Activated CD4-positive, alpha-beta T cell treated with anti-CD3 and anti-CD28 coated beads, Interleukin-2, amount 50 U/mL, for 16 hours (primary cell): ENCODE measurements at regions not wholly inside any gene's neighbourhood (a gene's known extent, or its start where the extent isn't known, plus 50 kb on each side); places are given as distances from the start of the nearest gene placed in this dataset.

Experiments used
- DNase-seq: peaks from one replicate; pipeline ENCODE4 v3.0.0-alpha.2; 2020

DNA sequence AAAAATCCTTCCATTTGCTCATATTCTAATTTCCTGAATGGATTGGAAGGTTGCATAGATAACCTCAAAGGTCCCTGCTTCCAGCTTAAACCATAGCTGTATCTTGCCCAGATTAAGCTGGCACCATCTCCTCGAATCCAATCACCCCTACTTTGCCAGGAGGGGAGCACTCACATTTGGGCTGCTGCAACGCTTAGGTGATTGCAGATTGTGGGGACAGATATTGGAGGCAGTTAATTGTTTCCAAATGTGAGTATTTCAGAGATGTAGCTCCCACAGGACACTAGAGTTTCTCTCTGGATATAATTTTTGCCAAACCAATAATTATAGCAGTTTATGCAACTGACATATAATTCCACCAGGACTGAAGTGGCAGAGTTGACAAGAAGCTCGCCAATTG lies 53.5 kb upstream of the ACSL1 start:
- DNase-seq = no peak

DNA sequence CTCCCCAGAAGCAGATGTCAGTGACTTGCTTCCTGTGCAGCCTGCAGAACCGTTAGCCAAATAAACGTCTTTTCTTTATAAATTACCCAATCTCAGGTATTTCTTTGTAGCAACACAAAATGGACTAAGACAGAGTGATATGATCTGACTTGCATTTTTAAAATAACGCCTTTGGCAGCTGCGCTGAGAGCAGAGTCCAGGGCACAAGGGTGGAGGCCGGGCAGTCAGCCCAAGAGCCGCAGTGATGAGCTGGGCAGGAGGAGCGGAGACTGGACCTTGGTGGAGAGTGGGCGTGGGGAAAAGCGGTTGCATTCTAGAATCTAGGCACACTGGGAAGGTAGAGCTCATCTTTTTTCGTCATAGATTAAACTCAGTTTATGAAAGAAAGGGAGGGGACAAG lies 56.5 kb upstream of the ACSL1 start:
- no peak for DNase-seq

DNA sequence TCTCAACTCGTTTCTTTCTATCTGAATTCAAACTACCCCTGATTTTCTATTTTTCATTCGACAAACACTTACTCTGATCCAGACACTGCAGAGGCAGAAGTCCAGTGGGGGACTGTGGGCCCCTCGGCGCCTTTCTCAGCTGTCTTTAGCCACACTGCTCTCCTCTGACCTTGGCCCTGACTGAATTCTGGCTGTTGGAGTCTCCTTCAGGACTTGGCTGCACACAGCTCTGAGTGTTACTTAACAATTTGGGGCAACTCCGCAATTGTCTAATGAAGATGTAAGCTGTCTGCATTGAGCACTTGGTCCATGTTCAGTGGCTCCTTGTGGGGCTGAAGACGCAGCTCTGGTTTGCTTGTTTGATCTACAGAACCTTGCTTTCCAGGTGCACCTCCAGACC lies 57.3 kb upstream of the ACSL1 start:
- no peak for DNase-seq

DNA sequence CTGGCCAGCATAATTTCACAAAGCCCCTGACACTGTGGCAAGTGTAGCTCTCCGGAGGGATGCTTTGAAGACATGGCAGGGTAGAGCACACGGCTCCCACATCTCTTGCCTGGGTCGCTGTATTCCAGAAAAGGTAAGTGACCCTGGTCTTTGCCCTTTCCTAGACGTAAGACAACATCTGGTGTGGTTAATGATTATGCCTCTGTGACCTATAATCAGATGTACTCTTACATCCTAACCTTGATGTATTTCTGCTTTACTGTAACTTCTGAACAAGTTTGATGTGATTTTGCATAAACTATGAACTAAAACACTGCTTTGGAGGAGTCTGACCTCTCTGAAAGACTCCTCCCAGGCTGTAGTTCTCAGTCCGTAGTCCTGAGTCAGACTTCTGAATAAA lies 59.1 kb upstream of the ACSL1 start:
- no peak for DNase-seq

DNA sequence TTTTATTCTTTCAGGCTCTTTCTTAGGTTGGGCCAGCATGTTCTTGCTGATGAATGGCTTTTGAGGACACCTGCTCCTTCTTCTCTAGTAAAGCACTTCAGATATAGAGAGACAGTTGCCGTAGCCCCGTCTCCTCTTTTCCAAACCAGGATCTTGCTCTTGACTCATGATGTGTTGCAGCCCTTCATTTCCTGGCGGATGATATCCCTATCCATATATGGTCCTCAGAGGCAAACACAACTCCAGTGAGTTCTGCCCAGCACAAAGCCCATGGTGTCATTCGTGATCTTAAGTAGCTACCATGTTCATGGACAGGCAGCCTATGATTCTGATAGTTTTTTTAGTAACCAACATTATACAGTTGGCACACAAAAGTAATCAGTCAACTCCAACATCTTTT lies 59.8 kb upstream of the ACSL1 start:
- no peak for DNase-seq

DNA sequence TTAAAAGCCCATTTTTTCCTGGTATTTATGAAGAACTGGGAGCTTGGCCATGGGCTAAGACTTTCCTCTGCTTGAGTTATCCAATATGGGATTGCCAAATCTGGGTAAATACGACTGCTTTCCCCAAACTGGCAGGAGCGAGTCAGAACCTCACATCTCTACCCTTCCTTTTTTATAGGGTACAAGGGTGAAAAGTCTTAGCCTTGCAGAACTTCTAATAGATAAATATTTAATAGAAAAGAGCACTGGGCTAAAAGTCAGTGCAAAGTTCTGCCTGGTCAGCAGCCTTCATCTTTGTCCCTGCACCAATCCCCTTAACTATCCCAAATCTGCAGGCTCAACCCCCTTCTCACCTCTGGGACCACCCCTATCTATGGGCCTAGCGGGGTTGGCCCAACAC lies 61.6 kb upstream of the ACSL1 start:
- DNase-seq = no peak

DNA sequence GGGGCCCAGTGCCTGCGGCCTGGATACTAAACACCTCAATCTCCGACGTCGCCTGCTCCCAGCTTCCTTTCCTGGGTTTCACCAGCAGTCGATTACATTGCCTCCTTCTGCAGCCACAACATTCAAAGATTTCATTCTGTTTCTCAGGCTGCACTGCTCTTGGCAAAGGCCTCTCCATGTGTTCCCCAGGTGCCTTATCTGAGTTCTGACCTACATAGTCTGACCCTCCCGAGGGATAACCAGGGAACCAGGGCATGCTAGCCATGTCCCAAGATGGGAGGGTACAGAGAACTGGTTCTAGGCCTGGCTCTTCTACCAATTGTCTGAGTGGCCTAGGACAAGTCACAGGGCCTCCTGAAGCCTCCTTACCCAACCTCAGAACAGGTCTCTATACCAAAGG lies 62.2 kb upstream of the ACSL1 start:
- DNase-seq = no peak

DNA sequence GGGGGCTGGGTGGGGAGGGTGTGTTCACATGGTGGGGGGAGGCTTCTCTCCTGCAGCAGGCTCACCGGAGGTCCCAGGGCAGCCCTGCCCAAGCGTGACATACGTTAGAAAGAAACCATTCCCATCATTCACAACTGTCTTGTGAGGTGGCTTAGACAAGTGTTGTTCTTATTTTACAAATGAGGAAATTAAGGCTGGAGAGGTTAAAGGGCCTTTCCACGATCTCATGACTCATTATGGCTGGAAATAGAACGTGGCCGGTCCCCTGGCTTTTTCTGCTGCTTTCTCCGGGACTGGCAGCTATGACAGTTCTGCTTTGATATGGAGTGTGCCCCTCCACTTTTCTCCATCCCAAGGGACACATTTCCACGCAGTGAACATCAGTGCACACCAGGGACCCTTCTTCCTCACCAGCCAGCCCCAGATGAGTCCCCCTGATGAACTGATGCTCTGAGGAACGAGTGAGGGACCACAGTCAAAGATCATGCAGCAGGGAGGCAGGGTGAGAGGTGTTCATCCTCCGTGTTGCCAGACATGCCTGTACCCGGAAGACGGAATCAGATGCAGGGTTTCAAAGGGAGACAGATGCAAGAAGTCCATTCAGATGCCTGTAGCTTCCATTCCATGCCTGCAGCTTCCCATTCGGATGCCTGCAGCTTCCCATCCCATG lies 64.0 kb upstream of the ACSL1 start:
- DNase-seq = no peak

DNA sequence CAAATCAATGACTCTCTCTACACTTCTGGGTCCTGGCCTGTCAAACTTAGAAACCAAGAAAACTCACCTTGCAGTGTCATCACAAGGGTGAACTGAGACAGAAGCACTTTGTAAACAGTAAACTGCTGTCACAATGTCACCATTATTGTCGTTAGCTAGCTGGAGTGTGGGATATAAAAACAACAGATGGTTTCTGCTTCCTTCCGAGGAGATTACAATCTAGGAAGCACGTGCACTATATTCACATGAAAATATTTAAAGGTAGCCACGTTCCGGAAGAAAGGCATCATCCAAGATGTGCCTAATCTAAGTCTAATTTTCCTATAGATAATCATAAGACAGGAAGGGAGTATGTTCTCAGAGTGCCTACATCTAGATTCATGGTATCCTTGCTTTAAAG lies 64.7 kb upstream of the ACSL1 start:
- no peak for DNase-seq

DNA sequence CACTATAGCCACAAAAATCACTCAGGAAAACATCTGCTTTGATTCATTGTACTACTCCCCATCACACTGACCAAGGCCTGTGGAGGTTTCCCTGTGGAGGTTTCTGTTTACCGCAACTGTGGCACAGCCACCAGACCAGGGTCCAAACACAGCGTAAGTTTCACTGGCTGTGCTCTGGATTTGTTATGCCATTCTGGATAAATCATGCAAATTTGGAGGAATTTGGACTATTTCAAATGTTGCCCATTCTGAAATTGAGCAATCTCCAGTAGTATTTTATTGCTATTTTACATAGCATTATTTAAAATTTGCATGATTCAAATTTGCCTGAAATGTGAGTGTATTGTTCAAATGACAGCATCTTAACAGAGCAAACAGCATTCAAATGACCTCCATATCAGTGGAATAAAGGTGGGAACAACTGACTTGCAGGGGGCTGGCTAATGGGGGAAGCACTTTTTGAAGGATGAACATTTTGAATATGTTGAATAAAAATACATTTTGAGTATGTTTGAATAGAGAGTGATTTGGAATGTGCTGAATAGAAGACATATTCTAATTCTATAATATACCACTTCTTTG lies 66.1 kb upstream of the ACSL1 start:
- DNase-seq = no peak

DNA sequence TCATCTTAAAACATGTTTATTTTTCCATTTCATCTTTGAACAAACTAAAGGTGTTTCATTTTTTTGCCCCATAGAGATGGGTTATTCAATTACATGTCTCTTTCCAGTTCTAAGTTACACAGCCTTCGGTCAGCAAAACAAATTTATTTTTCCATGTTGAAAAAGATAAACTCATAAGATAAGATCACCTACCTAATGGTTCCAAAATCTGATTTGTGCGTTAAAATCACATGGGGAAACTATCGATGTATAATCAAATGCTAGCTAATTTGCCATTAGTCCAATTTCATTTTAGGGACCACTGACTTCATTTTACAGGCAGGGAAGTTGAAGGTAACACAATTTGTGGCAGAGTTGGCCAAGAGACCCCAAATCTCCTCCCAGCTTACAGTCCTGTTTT lies 67.2 kb upstream of the ACSL1 start:
- no peak for DNase-seq

DNA sequence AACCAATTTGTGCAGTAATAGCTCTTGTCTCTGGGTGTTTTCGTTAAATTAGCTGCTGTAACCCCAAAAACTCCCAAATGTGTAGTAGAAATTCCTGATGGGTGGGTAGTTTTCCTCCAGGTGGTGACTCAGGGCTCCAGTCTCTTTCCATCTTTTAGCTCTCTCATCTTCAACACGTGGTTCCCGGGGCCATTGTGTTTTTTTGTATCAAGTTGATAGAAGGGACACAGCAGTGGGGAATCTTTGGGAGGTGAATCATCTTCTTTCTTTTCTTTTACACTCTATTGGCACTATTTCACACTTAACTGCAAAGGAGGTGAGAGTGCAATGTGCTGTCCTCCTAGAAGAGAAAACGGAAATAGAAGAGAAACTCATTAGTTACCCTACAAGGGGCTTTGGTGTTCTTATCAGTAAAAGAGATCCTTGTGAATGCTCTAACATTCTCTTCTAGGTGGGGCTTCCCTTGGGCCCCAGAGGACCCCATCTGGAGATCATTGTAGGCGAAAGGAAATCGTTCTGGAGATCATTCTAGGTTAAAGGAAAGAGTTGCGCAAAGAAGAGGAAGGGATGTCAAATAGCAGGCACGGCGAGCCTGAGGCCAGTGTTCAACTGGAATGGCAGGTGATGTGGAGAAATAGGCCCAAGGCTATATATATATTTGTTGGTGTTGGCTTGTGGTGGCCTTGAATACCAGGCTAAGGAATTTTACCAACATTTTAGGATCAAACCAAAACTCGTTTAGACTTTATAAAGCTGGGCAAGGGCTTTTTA lies 68.2 kb upstream of the ACSL1 start:
- DNase-seq = no peak

DNA sequence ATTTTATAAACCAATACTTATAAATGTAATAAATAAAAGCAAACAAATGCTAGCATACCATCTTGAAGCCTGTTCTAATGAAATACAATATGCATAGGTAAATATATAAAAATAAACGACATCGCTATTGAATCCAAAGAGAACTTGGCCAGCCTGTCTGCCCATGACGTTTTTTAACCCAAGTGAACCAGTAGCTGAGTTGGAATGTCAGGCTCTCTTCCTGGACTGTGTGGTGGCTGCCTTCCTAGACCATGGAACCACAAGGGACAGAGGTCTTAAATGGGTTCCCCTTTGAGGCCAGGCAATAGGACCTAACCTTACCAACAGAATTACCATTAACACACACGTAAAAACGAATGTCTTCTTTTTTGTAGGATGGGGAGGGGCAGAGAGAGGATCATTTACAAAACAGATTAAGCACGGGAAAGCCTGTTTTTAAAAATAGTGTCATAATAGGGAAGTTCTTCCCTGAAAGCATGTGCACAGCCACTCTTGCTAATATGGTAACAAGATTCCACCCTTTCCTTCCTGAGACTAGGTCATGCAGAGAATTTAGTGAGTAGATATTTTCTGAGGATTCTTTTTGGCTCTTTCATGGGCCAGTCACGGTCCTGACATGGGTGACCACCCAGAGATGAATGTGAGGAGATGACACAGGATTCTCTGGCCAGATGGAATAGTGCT lies 69.4 kb upstream of the ACSL1 start:
- no peak for DNase-seq

DNA sequence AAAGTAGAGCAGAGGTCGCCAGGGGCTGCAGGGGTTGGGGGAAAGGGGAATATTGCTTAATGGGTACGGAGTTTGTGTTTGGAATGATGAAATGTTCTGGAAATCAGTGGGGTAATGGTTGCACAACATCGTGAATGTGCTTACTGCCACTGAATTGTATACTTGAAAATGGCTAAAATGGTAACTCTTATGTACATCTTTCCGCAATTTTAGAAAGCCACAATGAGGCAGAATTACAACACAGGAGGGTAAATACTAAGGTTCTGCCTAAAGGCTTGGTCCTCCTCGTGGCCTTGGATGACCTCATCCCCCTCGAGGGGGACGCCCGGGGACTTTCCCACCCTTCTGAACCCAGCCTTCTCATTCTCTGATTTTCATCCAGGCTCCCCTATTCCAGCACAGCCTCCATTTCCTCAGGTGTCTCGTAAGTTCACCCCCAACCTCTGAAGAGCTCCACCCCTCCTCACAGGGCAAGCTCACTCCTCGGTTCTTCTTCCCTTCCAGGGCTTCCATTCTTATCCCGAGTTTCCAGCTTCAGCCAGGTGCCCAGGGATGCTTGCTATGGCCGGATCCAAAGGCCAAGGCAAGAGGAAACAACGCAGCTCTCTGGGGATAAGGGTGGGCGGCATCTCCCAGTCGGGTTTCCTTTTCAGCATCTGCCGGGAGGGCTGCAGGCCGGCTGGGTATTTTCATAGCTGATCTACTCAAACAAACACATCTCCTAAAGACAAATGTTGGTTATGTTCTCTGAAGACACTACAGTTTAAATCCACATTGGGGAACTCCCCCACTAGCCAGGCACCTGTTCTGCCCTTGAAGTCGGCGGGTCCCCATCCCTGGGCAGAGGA lies 71.3 kb upstream of the ACSL1 start:
- no peak for DNase-seq

DNA sequence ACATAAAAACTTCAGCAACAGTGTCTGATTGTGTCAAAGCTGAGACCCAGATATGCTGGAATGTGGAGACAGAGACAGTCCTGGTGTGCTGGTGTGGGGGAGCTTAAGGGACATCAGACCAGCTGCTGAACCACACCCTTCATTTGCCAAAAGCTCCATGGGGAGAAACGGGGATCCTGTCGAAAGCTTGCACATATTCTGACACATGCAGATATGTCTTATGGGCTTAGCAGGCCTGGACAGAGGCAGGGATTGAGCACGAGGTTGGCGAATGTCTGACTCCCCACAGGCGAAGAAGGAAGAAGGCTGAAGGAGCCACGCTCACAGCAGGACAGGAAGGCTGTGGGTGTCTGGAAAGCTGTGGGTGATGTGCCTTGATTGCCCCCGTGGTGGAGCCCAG lies 72.1 kb upstream of the ACSL1 start:
- DNase-seq = no peak

DNA sequence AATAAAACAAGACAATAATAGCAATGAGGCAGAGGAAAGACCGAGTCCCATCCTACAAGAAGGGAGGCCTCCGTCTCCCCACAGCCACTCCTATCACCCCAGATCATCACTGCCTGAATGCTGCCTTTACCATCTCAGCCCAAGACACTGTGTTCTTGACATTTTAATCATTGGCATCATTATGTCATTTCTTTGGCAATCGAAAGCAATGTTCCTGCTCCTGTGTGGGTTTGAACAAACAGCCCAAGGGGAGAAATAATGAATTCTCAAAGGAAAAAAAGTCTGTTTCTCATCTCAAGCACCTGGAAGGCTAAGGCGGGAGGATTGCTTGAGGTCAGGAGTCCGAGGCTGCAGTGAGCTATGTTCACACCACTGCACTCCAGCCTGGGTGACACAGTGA lies 73.0 kb upstream of the ACSL1 start:
- DNase-seq = no peak

DNA sequence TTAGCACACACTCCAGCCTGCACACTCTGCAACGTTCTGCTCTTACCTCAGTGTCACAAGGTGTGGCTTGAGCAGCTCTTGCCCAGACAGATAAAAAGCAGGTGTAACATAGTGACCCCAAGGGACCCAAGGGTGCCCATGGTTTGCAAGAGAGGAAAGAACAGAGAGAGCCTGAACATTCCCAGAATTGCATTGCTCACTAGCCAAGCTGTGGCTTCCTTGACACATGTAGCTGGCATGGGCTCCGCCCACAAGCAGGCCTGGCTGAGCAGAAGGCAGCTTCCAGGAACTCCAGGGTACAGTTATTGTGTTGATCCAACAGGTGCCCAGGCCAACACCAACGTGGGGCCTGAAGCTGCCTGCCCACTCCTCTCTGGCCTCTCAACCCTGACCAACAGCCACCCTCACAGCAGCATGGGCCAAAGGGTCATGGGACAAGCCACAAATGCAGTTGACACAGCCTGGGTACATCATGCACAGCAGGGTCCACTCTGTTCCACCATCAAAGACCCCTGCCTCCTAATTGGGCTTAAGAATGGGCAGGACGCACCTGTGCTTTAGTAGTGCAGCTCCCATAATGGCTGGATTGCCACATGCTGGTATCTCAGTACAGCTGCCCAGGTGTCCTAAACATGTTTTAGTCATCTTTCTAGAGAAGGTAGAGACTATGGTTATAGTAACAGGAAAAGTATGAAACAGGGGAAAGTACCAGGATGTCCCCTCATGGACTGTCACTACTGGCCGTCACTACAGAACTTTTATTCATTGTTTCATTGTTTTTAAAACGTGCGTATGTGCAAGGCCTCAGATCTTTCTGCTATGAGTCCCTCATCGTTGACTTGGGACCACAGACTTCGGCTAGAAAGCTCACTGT lies 73.7 kb upstream of the ACSL1 start:
- no peak for DNase-seq

DNA sequence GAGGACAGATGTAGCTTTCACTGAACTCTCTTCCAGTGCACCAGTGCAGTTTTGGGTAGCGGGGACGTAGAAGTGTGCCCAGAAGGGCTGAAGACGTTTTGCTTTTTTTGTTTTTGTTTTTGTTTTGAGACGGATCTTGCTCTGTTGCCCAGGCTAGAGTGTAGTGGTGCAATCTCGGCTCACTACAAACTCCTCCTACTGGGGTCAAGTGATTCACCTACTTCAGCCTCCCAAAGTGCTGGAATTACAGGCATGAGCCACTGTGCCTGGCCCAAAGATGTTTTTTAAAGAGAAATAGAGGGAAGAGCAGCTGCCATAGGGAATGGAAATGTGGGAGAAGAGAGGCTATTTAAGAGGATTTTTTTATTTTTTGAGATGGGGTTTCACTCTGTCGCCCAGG lies 74.4 kb upstream of the ACSL1 start:
- DNase-seq = no peak

DNA sequence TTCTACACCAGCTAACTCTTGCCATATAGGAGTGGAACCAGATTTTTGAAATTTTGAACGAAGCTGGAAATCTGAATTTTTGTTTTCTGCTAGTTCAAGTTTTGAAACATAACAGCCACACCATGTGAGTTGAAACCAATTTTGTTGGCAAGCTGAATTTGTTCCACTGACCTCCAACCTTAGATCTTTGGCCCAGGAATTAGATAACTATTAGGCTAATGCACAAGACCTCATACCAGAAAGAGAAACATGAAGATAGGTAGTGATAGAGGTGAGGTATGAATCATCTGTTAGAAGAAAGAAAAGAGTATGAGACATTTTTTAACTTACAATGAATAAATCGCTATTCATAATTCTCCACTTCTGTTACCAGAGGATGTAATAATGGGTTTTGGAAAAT lies 76.8 kb upstream of the ACSL1 start:
- no peak for DNase-seq

DNA sequence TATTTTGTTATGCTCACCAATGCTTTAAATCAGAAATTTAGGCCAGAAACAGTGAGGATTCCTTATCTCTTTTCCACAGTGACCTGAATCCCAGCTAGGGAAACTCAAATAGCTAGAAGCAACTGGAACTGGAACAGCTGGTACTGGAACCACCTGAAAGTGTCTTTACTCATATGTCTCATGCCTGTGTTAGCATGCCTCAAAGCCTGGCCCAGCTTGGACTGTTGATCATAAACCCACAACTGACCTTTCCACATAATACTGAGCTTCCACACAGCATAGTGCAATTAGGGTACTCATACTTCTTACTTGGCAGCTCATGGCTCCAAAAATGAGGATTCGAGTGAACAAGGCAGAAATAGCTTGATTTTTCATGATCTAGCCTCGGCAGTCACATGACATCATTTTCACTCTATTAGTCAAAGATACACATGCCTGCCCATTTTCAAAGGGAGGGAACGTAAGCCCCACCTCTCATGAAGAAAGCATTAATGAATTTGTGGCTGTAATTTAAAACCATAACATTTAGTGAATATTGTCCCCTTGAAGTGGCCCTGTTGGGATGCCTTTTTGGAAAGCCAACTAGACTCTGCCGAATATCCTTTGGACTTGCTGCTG lies 80.8 kb upstream of the ACSL1 start:
- no peak for DNase-seq

DNA sequence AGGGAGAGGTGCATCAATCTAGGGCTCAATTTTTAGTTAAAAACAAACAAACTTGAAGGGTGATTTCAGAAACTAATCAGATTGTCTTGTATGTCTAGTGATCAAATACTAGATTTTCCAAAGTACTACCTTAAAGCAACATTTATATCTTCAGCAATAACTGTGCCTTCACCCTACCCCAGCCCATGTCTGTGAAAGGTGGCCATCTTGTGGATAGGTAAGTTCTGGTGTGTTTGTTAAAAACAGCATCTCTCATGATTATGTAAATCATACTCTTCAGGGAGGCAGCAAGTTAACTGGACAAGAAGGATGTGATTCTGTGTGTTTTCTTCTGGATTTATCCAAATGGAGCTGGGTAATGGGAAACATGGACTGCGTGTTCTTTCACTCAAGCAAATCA lies 81.4 kb upstream of the ACSL1 start:
- DNase-seq = no peak

DNA sequence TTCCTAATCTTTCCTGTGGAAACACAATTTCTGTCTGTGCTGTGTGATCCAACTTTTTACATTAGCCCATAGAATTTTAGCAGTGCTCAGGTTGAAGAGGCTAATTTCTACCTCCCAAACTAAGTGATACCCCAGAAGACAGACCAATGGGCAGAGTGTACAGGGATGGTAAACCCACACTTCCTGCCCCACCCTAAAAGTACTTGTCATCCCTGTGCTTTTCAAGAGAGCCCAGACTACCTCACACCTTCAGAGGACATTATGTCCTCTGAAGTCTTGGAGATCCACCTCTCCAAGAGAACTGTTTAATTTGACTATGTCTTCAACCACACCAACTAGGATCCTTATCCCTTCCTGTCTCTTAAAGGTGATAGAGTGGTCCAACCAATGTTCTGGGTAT lies 82.0 kb upstream of the ACSL1 start:
- DNase-seq = no peak
